NT2/D1 (cell line): ENCODE measurements at regions not wholly inside any gene's neighbourhood (a gene's known extent, or its start where the extent isn't known, plus 50 kb on each side); places are given as distances from the start of the nearest gene placed in this dataset.
"Not testable (repeated sequence)": the region's sequence is repeated elsewhere in the genome, so short reads cannot be mapped to it uniquely, and the experiment has no call there.

Source experiments
- DNase-seq: peaks from one replicate; pipeline ENCODE4 v3.0.0-alpha.2; 2011; ENCODE audit warnings: low read depth, low spot score
- H3K27me3 ChIP-seq: 2 replicates; pipeline ENCODE4 v1.6.0; 2011; ENCODE audit warnings: mild to moderate bottlenecking; ENCODE audit not compliant: insufficient read length, insufficient read depth
- H3K36me3 ChIP-seq: 2 replicates; pipeline ENCODE4 v1.6.1; 2011; ENCODE audit warnings: mild to moderate bottlenecking, low read length, mixed read lengths; ENCODE audit not compliant: insufficient read depth, insufficient read length
- H3K4me1 ChIP-seq: 2 replicates; pipeline ENCODE4 v1.5.1; 2011; ENCODE audit not compliant: insufficient read depth, insufficient read length
- H3K4me3 ChIP-seq: 2 replicates; pipeline ENCODE4 v1.5.1; 2011; ENCODE audit warnings: low read depth; ENCODE audit not compliant: insufficient read length
- H3K9ac ChIP-seq: 2 replicates; pipeline ENCODE4 v1.6.0; 2011; ENCODE audit warnings: low read depth; ENCODE audit not compliant: insufficient read length
- H3K9me3 ChIP-seq: 2 replicates; pipeline ENCODE4 v1.5.1; 2011; ENCODE audit warnings: mild to moderate bottlenecking, low read length; ENCODE audit not compliant: insufficient read depth
- SUZ12 ChIP-seq: IDR thresholded peaks from 2 replicates; pipeline ENCODE4 v1.6.1; 2011; ENCODE audit not compliant: insufficient read length, insufficient read depth; ENCODE audit errors: extremely low read depth
- YY1 ChIP-seq: IDR thresholded peaks from 2 replicates; pipeline ENCODE4 v1.6.1; 2011; ENCODE audit not compliant: insufficient read length, insufficient read depth
- ZNF274 ChIP-seq: IDR thresholded peaks from 2 replicates; pipeline ENCODE4 v1.6.1; 2011; ENCODE audit warnings: mild to moderate bottlenecking, low read depth, low read length

DNA sequence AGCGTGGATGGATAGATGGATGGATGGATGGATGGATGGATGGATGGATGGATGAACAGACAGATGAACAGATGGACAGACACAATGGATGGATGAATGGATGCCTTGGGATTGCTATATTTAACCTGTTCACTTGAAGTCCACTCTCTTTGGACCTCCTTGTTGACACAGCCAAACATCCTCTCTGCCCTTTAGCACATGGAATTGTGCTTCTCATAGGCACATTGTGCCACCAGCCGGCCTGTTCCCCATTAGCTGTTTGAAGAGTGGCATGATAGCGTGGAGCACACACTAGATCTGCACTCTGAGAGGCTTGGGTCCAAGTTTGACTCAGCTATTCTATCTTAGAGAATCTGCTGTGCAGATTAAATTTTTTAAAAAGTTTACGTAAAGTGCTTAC, 56.9 kb upstream of the GSC start:
- no peak for TF ChIP-seq ZNF274
- no peak for TF ChIP-seq YY1
- TF ChIP-seq SUZ12 = no peak
- Histone ChIP-seq H3K27me3 (no peaks in the 10 kb centered on the region), H3K9me3 (0 out of 2 replicates have a peak, but pooled peaks cover 8% of the 10 kb centered on the region), H3K4me3 (no peak overlapping the region), H3K4me1 (no peaks in the 10 kb centered on the region), H3K36me3 (no peaks in the 10 kb centered on the region), H3K9ac (no peak overlapping the region)
- DNase-seq = no peak

DNA sequence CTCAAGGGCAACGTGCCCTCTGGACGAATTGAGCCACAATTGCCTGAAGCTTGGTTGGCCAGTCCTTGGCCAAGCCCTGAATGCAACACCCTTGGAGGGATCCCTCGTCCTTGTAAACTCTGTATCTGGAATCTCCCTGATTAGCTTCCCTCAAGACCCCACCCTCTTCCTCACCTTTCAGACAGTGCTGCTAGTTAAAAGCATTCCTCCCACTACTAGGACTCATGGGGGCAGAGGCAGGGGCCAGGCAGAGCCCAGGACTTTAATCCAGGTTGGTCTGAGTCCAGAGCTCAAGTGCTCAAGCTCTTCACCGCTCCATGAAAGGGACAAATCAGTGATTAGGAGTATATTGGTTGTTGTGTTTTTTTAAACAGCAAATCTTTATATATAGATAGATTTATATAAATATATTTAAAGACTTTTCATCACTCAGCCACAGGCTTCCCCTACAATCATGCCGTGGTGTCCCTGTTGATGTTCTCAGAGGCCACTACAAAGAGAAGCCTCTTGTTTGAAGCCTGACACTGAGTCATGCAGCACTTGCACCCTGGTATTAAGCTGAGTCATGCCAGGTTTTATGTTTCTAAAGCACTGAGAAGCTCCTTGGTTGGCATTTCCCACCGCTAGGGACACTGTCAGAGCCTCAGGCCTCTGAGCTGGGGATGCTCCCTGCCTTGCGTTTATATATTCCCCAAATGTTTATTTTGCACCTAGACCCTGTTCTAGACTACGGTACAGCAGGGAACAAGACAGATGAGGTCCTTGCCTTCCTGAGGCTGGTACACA, 53.8 kb upstream of the GSC start:
- Histone ChIP-seq H3K27me3 (no peaks in the 10 kb centered on the region), H3K4me3 (no peak overlapping the region), H3K4me1 (no peaks in the 10 kb centered on the region), H3K36me3 (no peaks in the 10 kb centered on the region), H3K9me3 (peaks cover 11% of the 10 kb centered on the region; the same call in 1 of the 2 replicates), H3K9ac (no peak overlapping the region)
- DNase-seq = no peak
- TF ChIP-seq SUZ12 (no peak), YY1 (no peak), ZNF274 (no peak)

- peaks cover 16% of the 10 kb centered on the region; the same call in 1 of the 2 replicates for H3K9me3 ChIP-seq
Measured at GRCh38 chr14:94821705-94822104, 51.8 kb upstream of the GSC start.

GRCh38 chr14:94820932-94821331, 51.0 kb upstream of the GSC start:
- DNase-seq, H3K4me3 ChIP-seq, H3K36me3 ChIP-seq, H3K27me3 ChIP-seq, H3K4me1 ChIP-seq, H3K9ac ChIP-seq: not testable (repeated sequence)
- H3K9me3 ChIP-seq = peaks cover 16% of the 10 kb centered on the region; the same call in 1 of the 2 replicates

More at GRCh38 chr14:94821705-94822104, 51.8 kb upstream of the GSC start:
- H3K4me3 ChIP-seq = no peak overlapping the region
- no peak for DNase-seq
- H3K27me3 ChIP-seq = no peaks in the 10 kb centered on the region
- TF ChIP-seq SUZ12 (no peak), ZNF274 (no peak), YY1 (no peak)
- no peak overlapping the region for H3K9ac ChIP-seq
- no peaks in the 10 kb centered on the region for H3K36me3 ChIP-seq
- no peaks in the 10 kb centered on the region for H3K4me1 ChIP-seq
